Spleen (tissue), 7 donors: ENCODE measurements at regions not wholly inside any gene's neighbourhood (a gene's known extent, or its start where the extent isn't known, plus 50 kb on each side); places are given as distances from the start of the nearest gene placed in this dataset.

ENCODE experiments used
- POLR2A ChIP-seq, 3 donors: fragments of 450-650 bp; IDR thresholded peaks; one replicate each; pipeline ENCODE4 v1.5.1; 2017; ENCODE audit warnings: antibody characterized with exemption in 3 of 3, mild to moderate bottlenecking in 1 of 3
- POLR2AphosphoS5 ChIP-seq, 3 donors: sonication (generic); formaldehyde crosslinking; IDR thresholded peaks; one replicate each; pipeline ENCODE4 v1.5.1; 2017; ENCODE audit warnings: antibody characterized with exemption in 3 of 3
- TF ChIP-seq, protein P1 (sequence below), 11 experiments: fragments of 200-600 bp in 7 of 11; fragments of 450-650 bp in 4 of 11; sonication (generic) in 4 of 11; IDR thresholded peaks in 8 of 11; conservative IDR thresholded peaks in 3 of 11; 1 replicate in 7 of 11; 2 replicates in 4 of 11; pipeline versions ENCODE4 v1.4.0 to v1.8.0; 2016 to 2021; ENCODE audit warnings: antibody characterized with exemption in 11 of 11, inconsistent platforms in 4 of 11, mild to moderate bottlenecking in 1 of 11
- donor health status: DM: no; HTN: no; CAD: no; lungs with moderate emphysema.
- donor health status: DM: no; HTN: no; CAD: no.
- donor health status: DM: no; HTN: no; CAD: no.

DNA sequence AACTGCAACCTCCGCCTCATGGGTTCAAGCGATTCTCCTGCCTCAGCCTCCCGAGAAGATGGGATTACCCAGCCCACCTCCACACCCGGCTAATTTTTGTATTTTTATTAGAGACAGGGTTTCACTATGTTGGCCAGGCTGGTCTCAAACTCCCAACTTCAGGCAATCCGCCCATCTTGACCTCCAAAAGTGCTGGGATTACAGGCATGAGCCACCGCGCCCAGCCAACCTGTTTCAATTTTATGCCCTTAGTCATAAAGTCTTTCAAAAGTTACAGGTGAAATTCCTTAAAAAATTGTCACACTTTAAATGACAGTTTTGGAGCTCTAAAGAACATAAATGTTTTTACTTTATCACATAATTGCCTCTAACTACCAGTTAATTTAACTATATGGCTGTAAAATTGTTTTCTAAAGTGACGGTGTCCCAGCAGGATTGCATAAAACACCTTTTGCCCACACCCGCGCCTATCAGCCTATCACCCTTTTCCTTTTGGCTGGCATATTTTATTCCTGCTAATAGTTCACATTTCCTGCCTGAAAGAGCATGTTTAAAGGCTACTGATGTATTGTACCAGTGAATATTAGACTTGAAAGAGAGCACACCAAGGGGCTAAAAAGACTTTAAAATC, 164.2 kb upstream of the SEMA6D start:
- TF ChIP-seq, protein P1, sequence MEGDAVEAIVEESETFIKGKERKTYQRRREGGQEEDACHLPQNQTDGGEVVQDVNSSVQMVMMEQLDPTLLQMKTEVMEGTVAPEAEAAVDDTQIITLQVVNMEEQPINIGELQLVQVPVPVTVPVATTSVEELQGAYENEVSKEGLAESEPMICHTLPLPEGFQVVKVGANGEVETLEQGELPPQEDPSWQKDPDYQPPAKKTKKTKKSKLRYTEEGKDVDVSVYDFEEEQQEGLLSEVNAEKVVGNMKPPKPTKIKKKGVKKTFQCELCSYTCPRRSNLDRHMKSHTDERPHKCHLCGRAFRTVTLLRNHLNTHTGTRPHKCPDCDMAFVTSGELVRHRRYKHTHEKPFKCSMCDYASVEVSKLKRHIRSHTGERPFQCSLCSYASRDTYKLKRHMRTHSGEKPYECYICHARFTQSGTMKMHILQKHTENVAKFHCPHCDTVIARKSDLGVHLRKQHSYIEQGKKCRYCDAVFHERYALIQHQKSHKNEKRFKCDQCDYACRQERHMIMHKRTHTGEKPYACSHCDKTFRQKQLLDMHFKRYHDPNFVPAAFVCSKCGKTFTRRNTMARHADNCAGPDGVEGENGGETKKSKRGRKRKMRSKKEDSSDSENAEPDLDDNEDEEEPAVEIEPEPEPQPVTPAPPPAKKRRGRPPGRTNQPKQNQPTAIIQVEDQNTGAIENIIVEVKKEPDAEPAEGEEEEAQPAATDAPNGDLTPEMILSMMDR (IDR thresholded peaks at IDR 0.05 in 8 of 11, conservative IDR thresholded peaks at IDR 0.05 in 3 of 11), result no peak
- TF ChIP-seq POLR2AphosphoS5 (IDR thresholded peaks at IDR 0.05) (no peak), POLR2A (IDR thresholded peaks at IDR 0.05) (no peak)
